NT2/D1 (cell line): ENCODE measurements at regions not wholly inside any gene's neighbourhood (a gene's known extent, or its start where the extent isn't known, plus 50 kb on each side); places are given as distances from the start of the nearest gene placed in this dataset.

Experiments
- DNase-seq: peaks from one replicate; pipeline ENCODE4 v3.0.0-alpha.2; 2011; ENCODE audit warnings: low read depth, low spot score
- H3K27me3 ChIP-seq: 2 replicates; pipeline ENCODE4 v1.6.0; 2011; ENCODE audit warnings: mild to moderate bottlenecking; ENCODE audit not compliant: insufficient read length, insufficient read depth
- H3K36me3 ChIP-seq: 2 replicates; pipeline ENCODE4 v1.6.1; 2011; ENCODE audit warnings: mild to moderate bottlenecking, low read length, mixed read lengths; ENCODE audit not compliant: insufficient read depth, insufficient read length
- H3K4me1 ChIP-seq: 2 replicates; pipeline ENCODE4 v1.5.1; 2011; ENCODE audit not compliant: insufficient read depth, insufficient read length
- H3K4me3 ChIP-seq: 2 replicates; pipeline ENCODE4 v1.5.1; 2011; ENCODE audit warnings: low read depth; ENCODE audit not compliant: insufficient read length
- H3K9ac ChIP-seq: 2 replicates; pipeline ENCODE4 v1.6.0; 2011; ENCODE audit warnings: low read depth; ENCODE audit not compliant: insufficient read length
- H3K9me3 ChIP-seq: 2 replicates; pipeline ENCODE4 v1.5.1; 2011; ENCODE audit warnings: mild to moderate bottlenecking, low read length; ENCODE audit not compliant: insufficient read depth
- SUZ12 ChIP-seq: IDR thresholded peaks from 2 replicates; pipeline ENCODE4 v1.6.1; 2011; ENCODE audit not compliant: insufficient read length, insufficient read depth; ENCODE audit errors: extremely low read depth
- YY1 ChIP-seq: IDR thresholded peaks from 2 replicates; pipeline ENCODE4 v1.6.1; 2011; ENCODE audit not compliant: insufficient read length, insufficient read depth
- ZNF274 ChIP-seq: IDR thresholded peaks from 2 replicates; pipeline ENCODE4 v1.6.1; 2011; ENCODE audit warnings: mild to moderate bottlenecking, low read depth, low read length

DNA sequence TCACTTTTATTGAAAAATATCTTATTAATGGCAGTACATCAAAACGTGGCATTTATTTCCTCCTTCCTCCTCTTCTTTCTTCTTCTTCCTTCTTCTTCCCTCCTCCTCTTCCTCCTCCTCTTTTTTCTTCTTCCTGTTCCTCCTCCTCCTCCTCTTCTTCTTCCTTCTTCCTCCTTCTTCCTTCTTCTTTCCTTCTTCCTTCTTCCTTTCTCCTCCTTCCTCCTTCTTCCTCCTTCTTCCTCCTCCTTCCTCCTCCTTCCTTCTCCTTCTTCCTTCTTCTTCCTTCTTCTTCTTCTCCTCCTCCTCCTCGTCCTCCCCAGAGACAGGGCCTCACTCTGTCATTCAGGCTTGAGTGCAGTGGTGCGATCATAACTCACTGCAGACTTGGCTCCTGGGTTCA lies 457.2 kb downstream of the AEBP2 start:
- Histone ChIP-seq H3K4me3 (no peak overlapping the region), H3K36me3 (no peaks in the 10 kb centered on the region), H3K9me3 (no peaks in the 10 kb centered on the region), H3K4me1 (no peaks in the 10 kb centered on the region), H3K9ac (no peak overlapping the region), H3K27me3 (no peaks in the 10 kb centered on the region)
- no peak for DNase-seq
- TF ChIP-seq ZNF274 (no peak), SUZ12 (no peak), YY1 (no peak)

DNA sequence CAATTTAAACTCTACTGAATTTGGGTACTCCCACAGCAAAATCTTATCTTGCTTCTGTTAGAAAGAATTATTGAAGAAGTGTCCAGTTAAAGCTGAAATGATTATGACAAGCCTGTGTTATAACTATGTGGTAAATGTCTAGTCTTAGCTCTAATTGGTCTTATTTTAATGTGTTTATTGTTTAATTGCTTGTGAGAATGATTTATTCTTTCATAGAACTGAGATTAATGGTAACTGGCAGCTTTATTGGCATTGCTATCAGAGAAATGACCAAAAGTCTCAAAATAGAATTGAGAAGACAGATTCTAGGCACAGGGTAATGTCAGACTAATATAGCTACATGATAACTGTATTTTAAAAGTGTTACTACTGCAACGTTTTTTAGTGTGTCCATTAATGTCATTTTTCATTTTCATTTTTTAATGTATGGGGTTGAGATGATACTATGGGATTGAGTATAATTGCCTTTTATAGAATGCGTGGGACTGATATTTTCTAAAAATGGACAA lies 458.7 kb downstream of the AEBP2 start:
- no peak overlapping the region for H3K4me3 ChIP-seq
- no peak for DNase-seq
- no peaks in the 10 kb centered on the region for H3K27me3 ChIP-seq
- no peak overlapping the region for H3K9ac ChIP-seq
- H3K36me3 ChIP-seq, result no peaks in the 10 kb centered on the region
- no peak for TF ChIP-seq YY1
- TF ChIP-seq SUZ12, result no peak
- TF ChIP-seq ZNF274, result no peak
- no peaks in the 10 kb centered on the region for H3K9me3 ChIP-seq
- H3K4me1 ChIP-seq, result no peaks in the 10 kb centered on the region

DNA sequence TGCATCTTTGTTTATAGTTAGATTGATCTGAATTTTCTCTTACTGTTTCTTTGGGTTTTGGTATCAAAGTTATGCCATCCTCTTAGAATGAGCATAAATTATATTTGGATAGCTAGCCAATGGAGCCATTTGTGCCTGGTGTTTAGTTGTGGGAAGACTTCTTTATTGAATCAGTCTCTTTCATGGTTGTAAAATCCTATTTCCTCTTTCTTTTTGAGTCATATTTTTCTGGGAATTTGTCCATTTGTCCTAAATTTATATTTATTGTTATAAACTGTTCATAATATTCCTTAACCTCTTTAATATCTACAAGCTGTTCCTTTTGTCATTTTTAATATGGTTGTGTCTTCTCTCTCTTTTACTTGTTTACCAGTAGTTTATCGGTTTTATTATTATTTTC lies 462.5 kb downstream of the AEBP2 start:
- TF ChIP-seq SUZ12, result no peak
- no peak for TF ChIP-seq YY1
- TF ChIP-seq ZNF274, result no peak
- Histone ChIP-seq H3K9ac (no peak overlapping the region), H3K36me3 (no peaks in the 10 kb centered on the region), H3K4me1 (no peaks in the 10 kb centered on the region), H3K4me3 (no peak overlapping the region), H3K9me3 (no peaks in the 10 kb centered on the region), H3K27me3 (no peaks in the 10 kb centered on the region)
- DNase-seq, result no peak

DNA sequence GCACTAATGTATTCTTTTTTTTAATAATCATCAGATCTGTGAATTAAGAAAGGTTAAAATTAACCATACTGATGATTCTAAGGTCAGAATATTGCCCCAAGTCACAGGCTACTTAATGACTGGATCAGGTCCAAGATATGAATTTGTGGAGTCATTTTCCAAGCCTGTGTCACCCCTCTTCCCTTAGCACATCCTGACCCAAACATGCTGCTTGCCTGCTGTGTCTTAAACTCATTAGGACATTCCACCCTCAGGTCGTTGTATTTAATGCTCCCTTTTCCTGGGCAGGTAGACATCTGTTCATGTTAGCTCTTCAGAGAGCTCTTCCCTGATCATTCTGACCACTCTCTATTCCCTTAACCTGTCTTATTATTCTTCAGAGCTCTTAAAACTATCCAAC lies 463.5 kb upstream of the PDE3A start:
- no peak overlapping the region for H3K9ac ChIP-seq
- TF ChIP-seq ZNF274, result no peak
- no peak for TF ChIP-seq YY1
- no peak for TF ChIP-seq SUZ12

DNA sequence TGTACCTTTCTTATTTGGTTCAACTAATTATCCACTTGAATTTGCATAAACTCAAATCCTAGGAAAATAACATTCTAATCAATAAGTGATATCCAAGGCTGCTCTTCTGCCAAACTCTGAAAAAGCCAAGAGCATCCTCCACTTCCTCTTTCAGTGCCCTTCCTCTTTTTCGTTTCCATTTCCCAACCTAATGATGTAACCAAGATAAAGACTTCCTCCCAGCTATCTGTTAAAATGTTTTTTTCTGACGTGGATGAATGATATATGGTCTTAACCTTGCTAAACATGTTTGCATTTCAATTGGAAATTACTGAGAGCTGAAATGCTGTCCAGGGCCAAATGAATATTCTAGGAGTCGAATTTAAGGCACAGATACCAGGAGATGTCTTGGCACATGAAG lies 459.5 kb upstream of the PDE3A start:
- Histone ChIP-seq H3K27me3 (no peaks in the 10 kb centered on the region), H3K9me3 (no peaks in the 10 kb centered on the region), H3K36me3 (no peaks in the 10 kb centered on the region), H3K4me3 (no peak overlapping the region), H3K4me1 (no peaks in the 10 kb centered on the region), H3K9ac (no peak overlapping the region)
- DNase-seq, result no peak
- TF ChIP-seq YY1 (no peak), SUZ12 (no peak), ZNF274 (no peak)

More for the DNA sequence above, 463.5 kb upstream of the PDE3A start:
- no peak for DNase-seq
- H3K4me3 ChIP-seq, result no peak overlapping the region
- H3K27me3 ChIP-seq, result no peaks in the 10 kb centered on the region
- no peaks in the 10 kb centered on the region for H3K36me3 ChIP-seq
- no peaks in the 10 kb centered on the region for H3K9me3 ChIP-seq
- H3K4me1 ChIP-seq, result no peaks in the 10 kb centered on the region

DNA sequence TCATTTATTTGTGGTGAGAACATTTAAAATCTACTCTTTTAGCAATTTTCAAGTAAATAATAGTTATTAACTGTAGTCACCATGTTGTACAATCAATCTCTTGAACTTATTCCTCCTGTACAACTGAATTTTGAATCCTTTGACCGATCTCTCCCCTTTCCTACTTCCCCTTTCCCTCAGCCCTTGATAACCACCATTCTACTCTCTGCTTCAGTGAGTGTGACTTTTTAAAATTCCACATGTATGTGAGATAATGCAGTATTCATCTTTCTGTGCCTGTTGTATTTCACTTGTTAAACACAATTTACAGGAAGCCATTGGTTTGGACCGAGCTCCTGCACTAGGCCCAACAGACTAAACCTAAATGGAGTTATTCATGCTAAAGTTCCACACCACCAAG lies 458.9 kb upstream of the PDE3A start:
- Histone ChIP-seq H3K4me1 (no peaks in the 10 kb centered on the region), H3K36me3 (no peaks in the 10 kb centered on the region), H3K27me3 (no peaks in the 10 kb centered on the region), H3K9me3 (no peaks in the 10 kb centered on the region), H3K9ac (no peak overlapping the region), H3K4me3 (no peak overlapping the region)
- TF ChIP-seq YY1, result no peak
- TF ChIP-seq ZNF274, result no peak
- TF ChIP-seq SUZ12, result no peak
- no peak for DNase-seq

DNA sequence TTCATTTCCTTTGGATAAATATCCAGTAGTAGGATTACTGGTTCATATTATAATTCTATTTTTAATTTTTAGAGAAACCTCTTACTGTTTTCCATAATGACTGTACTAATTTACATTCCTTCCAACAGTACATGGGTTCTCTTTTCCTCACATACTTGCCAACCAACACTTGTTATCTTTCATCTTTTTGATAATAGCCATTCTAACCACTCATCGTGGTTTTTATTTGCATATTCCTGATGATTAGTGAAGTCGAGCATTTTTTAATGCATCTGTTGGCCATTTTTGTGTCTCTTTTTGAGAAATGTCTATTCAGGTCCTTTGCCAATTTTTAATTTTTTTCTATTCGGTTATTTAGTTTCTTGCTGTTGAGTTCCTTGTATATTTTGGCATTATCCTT lies 457.7 kb upstream of the PDE3A start:
- H3K4me1 ChIP-seq, result no peaks in the 10 kb centered on the region
- no peak for TF ChIP-seq YY1
- no peak for TF ChIP-seq SUZ12
- TF ChIP-seq ZNF274, result no peak
- no peaks in the 10 kb centered on the region for H3K36me3 ChIP-seq
- no peaks in the 10 kb centered on the region for H3K27me3 ChIP-seq
- H3K9me3 ChIP-seq, result no peaks in the 10 kb centered on the region
- no peak for DNase-seq
- no peak overlapping the region for H3K9ac ChIP-seq
- no peak overlapping the region for H3K4me3 ChIP-seq

DNA sequence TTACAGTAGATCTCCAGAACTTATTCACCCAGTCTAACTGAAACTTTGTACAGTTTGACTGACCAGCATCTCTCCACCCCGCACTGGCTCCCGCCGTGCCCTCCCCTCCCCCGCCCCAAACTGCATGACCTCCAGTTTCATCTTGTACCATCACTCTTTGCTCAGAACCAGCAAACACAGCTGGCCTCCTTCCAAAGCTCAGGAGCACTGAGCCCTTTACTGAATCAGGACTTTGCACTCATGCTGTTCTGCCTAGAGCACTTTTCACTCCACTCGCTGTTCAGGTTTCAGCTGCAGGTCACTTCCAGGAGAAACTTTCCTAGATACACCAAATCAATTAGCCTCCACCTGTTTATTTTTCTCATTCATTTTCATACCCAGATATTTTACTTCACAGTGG lies 455.3 kb upstream of the PDE3A start:
- Histone ChIP-seq H3K4me3 (no peak overlapping the region), H3K9me3 (no peaks in the 10 kb centered on the region), H3K4me1 (no peaks in the 10 kb centered on the region), H3K27me3 (no peaks in the 10 kb centered on the region), H3K36me3 (no peaks in the 10 kb centered on the region), H3K9ac (no peak overlapping the region)
- no peak for TF ChIP-seq SUZ12
- no peak for TF ChIP-seq ZNF274
- no peak for TF ChIP-seq YY1
- DNase-seq, result no peak
